HG02884 (cell line): ENCODE measurements at regions not wholly inside any gene's neighbourhood (a gene's known extent, or its start where the extent isn't known, plus 50 kb on each side); places are given as distances from the start of the nearest gene placed in this dataset.

Source experiments
- ATAC-seq: cut with Tn5 transposase; IDR thresholded peaks from one replicate; pipeline ENCODE4 v1.9.1; 2021; ENCODE audit warnings: mild to moderate bottlenecking, moderate library complexity; ENCODE audit not compliant: unreplicated experiment

DNA sequence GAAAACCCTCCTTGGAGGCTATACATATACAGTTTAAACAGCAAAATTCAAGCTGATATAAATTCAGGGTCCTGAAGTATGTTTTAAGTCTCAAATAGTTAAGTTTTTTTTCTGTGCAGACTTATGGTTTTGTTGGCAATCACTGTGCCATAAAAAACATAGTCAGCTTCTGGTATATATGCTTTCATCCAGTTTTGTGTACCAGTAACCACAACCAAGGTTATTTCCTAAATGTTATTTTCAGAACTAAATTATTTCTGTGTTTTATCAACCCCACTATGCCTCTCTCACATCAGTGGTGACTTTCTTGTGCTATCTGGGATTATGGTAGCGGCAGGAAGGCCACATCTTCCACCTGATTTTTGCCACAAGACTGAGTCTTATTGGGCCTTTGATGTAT, 107.7 kb upstream of the SMARCA2 start:
- ATAC-seq: no peak

DNA sequence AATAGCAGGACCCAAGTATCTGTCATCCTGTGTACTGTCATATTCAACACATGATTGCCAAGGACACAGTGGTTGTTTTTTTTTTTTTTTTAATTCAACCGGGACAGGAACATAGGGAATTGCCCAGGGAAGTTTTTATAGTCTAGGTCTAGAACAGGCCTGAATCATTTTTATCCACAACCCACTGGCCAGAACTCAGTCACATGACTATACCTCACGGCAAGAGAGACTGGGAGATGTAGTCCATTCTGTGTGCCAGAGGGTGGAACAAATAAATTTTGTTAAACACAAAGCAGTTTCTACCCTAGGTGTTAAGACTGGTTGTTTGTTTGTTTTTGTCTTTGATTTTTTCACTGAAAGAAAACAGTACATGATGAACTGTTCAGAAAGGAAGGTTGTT, 105.8 kb upstream of the SMARCA2 start:
- no peak for ATAC-seq

GRCh38 chr9:1910269-1910811, 104.8 kb upstream of the SMARCA2 start:
- no peak for ATAC-seq

DNA sequence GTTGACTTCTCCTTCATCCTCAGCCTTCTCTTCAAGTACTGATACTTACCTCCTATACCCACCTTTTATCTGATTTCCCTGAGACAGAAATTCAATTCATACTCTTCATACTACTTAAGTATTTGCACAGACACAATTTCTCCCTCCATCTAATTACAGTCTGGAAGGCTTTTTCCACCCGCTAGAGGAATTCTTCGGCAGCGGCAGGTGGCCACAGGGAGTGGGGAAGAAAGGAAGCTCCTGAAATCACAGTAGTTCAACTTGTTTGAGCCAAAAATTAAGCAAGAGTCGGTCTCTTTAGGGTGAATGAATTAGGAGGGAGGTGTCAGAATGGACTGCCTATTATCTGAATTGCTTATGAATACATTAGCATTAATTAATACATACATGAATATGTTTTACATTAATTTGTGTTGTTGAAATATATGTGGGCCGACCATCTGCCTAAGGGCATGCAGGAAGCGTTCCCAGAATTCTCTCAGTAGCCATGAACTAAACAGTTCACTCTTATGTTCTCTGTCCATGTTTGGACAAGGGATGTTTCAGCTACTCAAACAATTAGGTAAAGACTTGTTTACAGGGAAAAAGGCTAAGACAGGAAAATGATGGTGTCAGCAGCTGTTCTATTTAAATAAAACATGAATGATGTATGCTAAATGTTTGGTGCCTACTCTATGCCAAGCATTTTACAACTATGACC, 101.4 kb upstream of the SMARCA2 start:
- ATAC-seq: no peak

GRCh38 chr9:1916095-1916494, 99.1 kb upstream of the SMARCA2 start:
- no peak for ATAC-seq

DNA sequence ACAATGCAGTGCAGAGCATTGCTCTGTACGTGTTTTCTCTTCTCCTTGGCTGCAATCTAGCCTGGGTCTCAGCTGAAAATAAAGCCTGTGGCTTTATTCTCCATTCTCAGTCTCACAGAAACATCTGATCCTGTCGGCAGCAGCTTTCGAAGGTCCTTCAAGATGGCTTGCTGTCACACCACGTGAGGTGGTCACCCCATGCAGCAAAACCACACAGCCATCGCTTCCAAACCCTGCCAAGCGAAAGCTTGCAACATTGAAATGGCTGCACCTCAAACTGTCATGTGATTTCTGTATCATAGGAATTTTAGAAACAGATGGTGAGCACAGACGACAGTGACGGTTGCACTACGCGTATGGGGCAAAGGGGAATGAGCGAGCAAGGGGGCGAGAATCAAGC, 98.5 kb upstream of the SMARCA2 start:
- ATAC-seq: no peak

DNA sequence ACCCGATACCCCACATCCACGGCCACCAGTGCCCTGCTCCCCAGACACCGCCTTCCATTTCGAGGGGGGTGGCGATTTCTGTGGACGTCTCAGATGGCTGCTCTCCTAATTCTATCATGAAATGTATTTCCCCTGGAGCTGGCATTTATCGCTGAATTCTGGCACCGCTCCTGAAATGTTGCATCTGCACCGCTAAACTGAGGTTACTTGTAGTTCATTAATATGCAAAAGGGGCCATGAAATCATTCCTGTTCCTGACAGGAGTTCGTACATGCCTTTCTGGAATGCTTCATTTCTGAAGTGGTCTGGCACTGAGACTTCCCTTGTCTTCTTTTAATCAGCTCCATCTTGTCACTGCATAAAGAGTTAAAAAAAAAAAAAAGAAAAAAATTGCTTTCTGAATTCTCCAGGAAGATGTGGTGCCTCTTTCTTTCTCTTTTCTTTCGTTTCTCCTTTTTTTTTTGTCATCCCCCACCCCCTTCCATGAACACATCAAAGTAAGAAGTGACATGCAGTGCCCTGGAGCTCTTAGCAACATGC, 97.7 kb upstream of the SMARCA2 start:
- no peak for ATAC-seq

- no peak for ATAC-seq
Observed at GRCh38 chr9:1918108-1918507, 97.0 kb upstream of the SMARCA2 start.

GRCh38 chr9:1918622-1919021, 96.5 kb upstream of the SMARCA2 start:
- no peak for ATAC-seq

DNA sequence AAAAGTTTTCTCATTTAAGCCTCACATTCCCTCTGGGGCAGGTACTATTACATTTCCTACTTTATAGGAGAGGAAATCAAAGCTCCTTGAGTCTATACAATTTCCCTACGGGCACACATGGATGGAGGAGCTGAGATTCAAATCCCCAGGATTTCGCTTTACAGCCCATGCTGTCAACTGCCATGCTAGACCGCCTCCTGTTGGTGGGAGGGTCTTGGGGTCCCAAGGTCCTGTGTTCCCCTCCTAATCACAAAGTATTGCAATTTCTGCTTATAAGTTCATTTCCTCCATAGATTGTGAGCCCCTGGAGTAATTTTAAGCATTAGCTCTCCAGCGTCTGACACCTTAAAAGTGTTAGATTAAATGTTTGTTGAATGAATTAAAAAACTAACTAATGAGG, 95.9 kb upstream of the SMARCA2 start:
- ATAC-seq: no peak

DNA sequence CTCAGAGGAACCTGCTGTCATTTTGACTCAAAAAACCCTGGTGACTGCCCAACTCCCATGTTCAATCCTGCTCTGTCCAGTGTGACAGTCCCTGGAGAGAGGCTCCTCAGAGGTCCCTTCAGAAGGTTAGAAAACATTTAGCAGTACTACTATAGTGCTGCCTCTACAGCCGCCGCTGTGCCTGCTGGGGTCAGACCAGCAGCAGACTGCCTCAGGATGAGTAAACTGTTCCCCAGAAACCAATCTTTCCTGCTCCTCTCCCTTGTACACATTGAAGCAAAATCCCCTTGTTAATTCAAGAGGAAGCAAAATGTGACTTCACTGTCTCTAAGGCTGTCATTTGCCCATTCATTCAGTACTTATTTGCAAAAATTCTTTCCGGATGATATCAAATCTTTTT, 94.8 kb upstream of the SMARCA2 start:
- no peak for ATAC-seq

DNA sequence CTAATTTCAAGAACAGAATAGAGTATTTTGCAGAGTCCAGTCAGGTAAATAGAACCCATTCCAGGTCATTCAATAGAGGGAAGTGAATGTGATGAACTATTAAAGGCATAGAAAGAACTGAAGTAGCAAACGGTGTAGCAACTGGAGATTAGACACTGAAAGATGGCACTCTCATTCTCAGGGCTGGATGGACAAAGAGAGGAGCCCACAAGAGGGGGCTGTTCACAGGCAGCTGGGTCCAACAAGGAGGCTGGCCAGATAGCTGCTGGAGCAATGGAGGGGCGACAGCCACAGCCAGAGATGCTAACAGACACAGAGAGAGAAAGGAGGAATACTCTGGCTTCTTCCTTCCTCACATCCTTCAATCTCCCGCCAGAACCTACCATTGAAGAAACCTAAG, 93.1 kb upstream of the SMARCA2 start:
- ATAC-seq: no peak

- ATAC-seq: no peak
Observed at GRCh38 chr9:1927546-1927945, 87.6 kb upstream of the SMARCA2 start.

DNA sequence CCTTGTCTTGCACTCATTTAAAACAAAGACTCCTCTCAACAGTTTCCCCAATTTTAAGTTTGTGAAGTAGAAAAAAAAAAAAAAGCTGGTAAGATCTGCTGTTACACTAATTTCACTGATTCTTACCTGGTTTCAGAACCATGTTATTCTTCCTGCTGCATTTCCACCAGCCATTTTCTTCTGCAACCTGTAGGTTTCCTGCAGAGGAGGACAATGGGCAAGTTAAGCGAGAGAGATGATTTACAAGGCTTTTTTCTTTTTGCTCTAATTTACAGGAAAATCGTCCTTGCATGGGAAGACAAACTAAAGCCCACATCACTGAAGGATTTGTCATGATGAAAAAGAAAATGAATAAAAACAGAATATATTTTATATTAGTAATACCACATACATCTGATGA, 86.0 kb upstream of the SMARCA2 start:
- ATAC-seq: no peak

- ATAC-seq: peak; percentile 73
Observed at GRCh38 chr9:1929722-1930244, 85.4 kb upstream of the SMARCA2 start.

- ATAC-seq: peak; percentile 42
Observed at GRCh38 chr9:1930245-1930736, 84.9 kb upstream of the SMARCA2 start.

GRCh38 chr9:1938135-1938534, 77.0 kb upstream of the SMARCA2 start:
- ATAC-seq: peak; percentile 27

- ATAC-seq: peak; percentile 66
Observed at GRCh38 chr9:1938675-1939170, 76.4 kb upstream of the SMARCA2 start.

DNA sequence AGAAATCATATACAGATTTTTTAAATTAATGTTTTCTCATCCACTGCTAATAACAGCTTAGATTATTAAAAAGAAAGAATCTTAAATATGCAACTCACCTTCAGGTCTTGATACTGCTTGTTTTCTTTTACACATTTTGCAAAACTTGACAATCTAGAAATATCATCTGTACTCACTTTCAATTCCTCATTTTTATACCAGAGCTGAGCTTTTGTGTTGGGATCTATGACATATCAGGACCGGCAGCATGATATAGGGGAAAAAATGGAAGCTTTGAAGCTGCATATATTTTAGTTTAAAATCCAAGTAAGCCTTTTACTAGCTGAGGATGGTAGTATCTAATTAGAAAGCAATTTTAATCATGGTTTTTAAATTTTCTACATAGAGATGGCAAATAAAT, 75.7 kb upstream of the SMARCA2 start:
- ATAC-seq: peak; percentile 33

DNA sequence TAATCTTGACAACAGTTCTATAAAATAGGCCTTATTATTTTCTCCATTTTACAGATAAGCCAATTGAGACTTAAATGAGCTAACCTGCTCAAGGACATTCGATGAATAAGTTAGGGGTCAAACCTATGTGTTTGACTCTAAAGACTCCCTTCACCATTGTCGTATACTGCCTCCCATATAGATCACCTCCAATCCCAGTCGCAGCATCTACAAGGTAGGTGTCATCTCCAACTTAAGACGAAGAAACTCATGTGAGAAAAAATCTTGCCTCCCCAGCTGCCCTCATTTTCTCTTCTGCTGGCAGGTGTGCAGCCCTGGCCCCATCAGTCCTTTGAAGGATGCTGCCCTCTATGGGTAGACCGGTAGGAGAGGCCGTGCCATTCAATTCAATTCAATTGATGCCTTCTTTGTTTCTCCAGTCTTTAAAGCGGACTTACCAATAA, 75.2 kb upstream of the SMARCA2 start:
- peak; percentile 64 for ATAC-seq

DNA sequence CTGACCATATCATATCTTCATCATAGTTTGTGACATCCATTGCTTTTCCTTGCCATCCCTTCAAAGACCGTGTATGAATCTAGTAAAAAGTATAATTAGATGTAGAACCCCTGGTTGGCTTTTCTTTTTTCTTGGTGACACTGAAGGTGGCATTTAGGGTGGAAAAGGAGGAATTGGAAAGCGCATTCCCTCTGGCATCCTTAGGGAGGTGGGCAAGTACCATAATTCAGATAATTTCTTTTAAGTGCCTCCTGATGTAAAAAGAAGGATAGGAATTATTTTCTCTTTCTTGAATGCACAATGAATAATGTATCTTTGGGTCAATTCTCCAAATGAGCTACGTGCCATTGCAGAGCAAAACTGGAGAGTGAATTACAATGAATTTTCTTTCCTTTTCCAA, 73.2 kb upstream of the SMARCA2 start:
- no peak for ATAC-seq
